HG03095 (cell line): ENCODE measurements at regions not wholly inside any gene's neighbourhood (a gene's known extent, or its start where the extent isn't known, plus 50 kb on each side); places are given as distances from the start of the nearest gene placed in this dataset.

Experiments
- ATAC-seq: cut with Tn5 transposase; IDR thresholded peaks from one replicate; pipeline ENCODE4 v1.9.1; 2021; ENCODE audit warnings: moderate library complexity; ENCODE audit not compliant: unreplicated experiment

DNA sequence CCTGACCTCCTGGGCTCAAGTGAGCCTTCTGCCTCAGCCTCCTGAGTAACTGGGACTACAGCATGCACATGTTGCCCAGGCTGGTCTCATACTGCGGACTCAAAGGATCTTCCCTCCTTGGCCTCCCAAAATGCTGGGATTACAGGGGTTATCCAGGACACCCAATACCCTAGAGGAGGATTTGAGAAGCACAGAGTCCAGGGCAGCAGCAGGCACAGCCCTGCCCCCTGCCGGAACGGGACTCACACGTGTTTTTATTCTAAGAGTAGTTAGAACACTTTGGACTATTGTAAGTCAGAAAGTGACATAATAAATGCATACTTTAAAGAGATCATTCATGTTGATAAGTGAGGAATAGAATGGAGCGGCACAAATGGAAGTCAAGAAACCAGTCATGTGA lies 80.2 kb downstream of the C6orf118 start:
- no peak for ATAC-seq

DNA sequence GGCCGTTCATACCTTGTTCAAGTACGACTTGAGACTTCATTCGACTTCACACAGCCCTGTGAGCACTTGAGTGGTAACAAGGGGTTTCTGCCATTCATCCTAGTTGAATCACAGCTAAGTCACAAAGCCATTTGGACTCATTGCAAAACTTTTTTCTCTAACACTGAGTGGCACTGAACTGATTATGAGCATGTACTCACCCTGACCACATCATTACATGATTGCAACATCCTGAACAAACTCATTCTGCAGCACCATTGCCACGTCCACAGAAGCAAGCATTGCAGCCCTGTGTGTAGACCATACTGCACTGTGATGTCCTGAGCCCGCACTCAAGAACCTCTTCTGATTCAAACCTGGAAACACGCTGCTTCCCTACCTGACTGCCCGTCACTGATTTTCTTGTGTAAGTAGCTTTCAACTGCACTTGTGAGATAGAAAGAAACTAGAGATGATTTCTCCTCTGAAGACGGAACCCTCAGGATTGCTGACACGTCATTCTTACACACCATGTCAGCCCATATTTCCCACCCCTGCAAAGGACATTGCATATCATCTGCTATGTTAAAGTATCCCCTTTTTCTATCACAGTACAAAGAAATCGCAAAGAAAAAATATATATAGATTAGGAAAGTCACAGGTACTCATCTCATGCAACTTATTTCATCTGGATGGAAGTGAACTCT lies 81.6 kb downstream of the C6orf118 start:
- no peak for ATAC-seq

DNA sequence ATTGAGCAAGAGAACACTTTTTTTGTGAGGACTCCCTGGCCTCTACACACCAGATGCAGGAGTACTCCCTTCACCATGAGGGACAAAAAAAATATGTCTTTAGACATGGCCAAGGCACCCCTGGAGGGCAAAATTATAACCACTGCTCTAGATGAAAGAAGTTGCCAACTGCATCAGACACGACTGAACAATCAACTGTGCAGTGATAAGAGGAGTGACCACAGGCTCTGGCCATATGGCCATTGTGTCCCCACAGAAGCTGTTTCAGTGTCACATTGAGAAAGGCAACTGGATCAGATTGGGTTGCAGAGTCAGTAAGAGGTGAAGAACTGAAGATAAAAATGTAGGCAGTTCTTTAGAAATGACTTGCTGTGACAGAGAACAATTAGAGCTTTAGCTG lies 85.7 kb downstream of the C6orf118 start:
- no peak for ATAC-seq

DNA sequence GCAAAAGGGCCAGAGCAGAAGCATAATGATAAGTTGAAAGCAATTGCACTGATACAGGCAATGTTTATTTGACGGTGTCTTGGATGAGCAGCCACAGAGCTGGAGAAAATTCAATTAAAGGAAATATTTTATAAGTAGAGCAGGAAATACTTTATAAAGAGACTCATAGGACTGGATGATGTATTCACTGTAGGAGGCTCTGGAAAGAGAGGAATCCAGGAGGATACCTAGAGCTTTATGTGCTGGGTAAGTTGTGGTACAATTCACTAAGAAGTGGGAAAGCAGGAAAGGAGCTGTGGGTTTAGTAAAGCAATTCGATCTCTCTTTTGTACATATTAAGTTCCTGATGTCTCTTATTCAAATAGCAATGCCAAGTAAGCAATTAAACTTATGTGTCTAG lies 86.3 kb downstream of the C6orf118 start:
- ATAC-seq, result no peak

DNA sequence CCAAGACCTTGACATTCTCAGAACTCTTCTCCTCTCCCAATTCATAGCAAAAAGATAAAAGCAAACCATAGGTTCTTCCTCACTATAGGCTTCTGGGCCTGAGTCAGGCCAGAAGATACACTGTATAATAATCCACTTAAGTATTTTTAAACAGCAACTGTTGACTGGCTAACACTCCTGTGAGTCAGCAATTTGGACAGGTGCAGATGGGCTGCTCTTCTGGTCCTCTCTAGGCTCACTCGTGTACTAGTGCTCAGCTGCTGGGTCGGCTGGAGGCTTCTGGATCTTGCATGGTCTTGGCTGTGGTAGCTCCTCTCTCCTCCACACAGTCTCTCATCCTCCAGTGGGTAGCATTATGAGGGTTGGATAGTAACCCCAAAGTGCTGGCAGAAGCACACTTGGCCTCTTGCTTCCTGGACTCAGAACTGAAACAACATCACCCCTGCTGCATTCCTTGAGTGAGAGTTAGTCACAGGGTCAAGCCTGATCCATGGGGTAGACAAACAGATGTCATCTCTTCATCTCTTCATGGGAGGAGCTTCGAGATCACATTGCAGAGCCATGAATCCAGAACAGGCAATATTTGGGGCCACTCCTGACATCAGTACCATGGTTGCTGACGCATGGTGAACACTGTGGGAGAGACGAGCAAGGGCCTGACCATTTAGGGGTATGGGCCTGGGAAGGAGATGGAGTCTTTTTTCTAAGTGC lies 86.9 kb downstream of the C6orf118 start:
- no peak for ATAC-seq

DNA sequence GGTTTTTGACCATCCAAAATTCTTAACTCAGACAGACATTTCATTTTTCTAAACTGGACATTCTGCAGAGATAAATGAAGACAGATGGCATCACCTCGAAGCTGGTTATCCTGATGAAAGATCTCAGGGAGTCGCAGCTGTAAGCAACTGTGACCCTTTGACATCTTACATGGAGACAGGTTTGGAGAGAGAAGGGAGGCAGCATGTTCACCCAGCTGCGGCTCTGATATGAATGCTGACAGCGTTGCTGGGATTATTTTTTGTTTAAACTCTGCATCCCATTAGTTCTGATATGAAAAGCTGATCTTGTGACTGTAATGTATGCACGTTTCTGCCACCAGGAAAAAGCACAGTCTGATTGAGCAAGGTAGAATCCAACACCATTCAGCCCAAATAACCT lies 89.4 kb downstream of the C6orf118 start:
- no peak for ATAC-seq

DNA sequence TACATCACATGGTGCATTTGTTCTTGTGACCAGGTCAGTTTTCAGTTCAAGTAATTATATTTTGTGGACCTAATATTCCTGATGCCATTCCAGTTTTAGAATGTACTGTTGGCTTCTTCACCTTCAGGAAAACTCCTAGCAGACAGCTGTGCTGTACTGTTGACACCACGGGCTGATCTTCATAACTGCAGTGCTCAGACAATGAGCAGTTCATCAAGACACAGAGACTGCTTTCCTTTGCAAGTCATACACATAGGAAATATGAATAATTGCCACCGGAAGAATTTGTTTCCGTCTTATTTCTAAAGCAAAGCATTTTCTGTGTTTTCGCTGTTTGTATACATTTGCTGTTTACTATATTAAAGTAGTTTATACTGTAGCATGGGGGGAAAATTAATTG lies 89.8 kb downstream of the C6orf118 start:
- no peak for ATAC-seq

DNA sequence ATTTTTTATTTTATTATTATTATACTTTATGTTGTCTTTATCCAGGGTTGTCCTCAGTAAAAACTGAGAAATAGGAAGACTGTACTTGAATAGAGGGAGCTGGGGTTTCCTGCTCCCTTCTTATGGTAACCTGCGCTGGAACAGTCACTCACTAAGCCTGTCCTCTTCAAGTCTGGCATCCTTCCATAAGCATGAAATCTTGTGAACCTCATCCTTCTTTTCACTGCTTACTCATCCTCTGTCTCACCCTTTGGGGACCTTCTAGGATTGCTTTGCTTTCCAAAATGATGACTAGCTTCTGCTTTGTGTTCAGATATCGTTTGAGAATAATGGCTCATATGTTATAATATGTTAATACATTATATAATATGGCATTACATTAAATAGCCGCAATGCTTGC lies 90.6 kb downstream of the C6orf118 start:
- ATAC-seq, result no peak

DNA sequence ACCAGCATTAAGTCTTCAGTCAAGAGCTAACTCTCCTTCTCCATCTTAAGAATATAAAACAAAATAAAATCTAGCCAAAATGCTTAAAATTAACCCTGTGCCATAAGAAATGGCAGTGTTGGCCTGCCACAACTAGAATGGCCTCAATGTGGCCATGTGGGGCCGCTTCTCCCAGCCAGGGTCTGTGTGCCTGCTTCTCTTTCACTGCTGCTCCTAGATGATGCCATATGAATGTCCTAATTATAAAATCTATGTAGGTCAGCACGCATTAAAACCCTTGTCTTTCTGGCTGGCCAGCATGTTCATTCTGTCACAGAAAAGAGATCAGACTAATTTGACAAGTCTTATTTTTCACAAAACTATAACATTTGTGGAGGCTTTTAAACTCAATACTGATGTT lies 102.6 kb downstream of the C6orf118 start:
- no peak for ATAC-seq

DNA sequence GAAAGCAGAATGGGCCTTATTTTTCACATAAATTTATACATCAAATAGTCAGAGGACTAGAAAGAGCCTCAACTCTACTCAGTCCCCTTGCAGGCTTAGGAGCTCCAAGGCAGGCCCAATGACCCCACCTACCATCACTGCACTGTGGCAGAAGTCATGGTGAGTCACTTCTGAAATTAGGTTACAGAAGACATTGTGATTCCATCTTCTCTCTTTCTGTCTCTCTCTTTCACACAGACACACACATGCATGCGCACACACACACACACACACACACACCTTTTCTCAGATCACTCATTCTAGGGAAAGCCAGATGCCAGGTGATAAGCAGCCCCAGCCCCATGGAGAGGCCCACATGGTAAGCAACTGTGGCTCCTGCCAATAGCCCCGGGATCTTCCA lies 103.8 kb downstream of the C6orf118 start:
- ATAC-seq, result no peak

DNA sequence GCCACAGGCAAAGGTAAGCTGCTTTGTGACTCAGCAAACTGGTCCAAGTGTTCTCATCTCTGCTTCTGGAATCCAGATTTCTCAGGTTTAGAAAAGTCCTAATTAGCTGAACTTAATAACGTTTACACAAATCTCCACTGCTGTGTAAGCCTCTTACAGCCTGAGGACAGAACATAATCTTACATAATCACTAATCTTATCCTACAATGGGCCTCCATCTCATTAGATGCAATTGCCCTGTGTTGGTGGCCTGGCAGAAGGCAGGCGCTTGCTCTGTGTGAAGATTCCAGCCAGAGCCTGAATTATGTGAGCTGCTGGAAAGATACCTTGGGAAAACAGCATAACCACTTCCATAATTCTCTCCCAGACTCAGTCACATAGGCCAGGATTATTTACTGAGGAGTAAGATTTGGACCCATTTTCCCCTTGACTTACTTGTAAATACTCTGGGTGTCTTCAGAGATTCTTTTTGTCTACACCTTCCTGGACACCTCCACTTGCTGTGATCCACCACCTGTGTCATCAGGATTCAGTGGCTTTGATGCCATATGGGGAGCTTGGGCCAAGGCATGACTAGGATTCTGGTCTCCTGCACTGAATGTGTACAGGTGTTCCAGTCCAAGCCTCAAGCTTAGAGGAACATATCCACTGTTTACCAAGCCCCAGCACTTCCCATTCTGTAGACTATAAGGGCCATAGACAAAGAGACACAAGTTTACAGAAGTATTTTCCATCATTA lies 104.4 kb downstream of the C6orf118 start:
- no peak for ATAC-seq

DNA sequence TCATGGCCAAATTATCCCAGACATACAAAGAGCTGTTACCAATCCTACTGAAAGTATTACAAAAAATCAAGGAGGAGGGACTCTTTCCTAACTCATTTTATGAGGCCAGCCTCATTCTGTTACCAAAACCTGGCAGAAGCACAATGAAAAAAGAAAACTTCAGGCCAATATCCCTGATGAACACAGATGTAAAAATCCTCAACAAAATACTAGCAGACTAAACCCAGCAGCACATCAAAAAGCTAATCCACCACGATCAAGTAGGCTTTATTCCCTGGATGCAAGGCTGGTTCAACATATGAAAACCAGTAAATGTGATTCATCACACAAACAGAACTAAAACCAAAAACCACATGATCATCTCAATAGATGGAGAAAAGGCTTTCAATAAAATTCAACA lies 109.2 kb downstream of the C6orf118 start:
- no peak for ATAC-seq

DNA sequence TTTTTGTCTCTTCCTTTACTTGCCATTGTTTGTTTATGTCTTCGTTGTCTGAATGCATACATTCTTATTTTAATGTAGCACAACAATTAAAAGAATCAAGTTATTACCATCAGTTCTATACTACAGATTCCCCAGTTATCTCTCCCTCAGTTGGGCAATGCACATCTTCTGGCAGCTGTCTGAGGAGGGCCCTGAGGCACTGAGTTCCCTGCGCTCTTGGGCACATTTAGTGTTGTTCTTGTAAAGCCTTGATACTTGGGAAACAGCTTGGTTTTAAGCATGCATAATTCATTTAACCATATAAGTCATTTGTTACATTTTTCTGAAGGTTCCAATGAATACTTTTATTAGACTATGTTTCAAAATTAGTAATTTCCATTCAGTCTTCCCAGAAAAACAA lies 117.9 kb downstream of the C6orf118 start:
- no peak for ATAC-seq

DNA sequence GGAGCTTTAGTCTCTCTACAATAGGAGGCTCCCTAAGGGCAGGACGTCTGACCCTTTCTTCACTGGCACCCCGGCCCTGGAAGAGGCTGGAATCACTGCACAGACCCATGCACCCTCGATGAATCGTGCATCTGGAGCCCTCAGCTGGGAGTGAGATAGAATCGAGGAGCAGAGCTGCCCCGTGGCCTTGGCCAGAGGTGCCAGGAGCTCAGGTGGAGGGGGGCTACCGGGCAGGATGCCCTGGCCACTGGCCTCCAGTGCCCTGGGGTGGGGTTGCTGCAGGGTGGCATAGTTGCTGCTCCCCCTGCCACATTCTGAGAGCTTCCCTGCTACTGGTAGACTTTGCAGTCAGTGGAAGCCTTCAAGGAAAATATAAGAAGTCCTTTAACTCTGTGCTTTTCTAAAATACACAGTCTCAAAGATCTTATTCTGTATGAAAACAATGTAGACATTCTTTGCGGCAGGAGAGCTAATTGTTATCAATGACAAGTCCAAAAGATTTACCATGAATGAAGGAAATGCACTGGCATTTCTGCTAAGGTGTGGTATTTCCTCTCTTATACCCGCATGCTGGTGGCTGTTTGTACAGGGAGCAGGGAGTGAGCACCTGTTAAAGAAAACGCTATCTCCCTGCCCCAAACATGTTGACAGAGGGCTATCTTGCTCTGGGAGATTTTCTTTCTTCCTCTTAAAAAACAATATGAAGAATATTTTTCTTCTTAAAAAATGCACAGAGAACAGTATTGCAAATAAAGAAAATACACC lies 122.8 kb downstream of the C6orf118 start:
- ATAC-seq, result no peak

DNA sequence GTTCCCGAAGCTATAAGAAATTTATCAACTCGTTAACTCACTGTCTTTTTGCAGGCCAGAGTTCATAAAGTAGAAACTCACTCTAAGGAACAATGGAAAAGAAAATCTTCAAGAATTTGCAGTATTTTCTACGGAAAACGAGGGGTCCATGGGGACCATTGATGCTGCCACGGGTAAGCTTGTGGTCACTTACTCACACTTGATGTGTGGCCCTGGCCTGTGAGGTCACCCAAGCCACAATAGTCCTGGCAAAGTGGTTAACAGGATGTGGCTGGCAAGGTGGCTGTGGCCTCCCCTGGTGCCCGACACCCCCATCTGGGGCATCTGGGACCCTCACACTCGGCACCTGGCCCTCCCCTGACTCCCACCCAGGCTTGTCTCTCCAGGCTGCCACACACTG lies 123.4 kb downstream of the C6orf118 start:
- ATAC-seq, result no peak

DNA sequence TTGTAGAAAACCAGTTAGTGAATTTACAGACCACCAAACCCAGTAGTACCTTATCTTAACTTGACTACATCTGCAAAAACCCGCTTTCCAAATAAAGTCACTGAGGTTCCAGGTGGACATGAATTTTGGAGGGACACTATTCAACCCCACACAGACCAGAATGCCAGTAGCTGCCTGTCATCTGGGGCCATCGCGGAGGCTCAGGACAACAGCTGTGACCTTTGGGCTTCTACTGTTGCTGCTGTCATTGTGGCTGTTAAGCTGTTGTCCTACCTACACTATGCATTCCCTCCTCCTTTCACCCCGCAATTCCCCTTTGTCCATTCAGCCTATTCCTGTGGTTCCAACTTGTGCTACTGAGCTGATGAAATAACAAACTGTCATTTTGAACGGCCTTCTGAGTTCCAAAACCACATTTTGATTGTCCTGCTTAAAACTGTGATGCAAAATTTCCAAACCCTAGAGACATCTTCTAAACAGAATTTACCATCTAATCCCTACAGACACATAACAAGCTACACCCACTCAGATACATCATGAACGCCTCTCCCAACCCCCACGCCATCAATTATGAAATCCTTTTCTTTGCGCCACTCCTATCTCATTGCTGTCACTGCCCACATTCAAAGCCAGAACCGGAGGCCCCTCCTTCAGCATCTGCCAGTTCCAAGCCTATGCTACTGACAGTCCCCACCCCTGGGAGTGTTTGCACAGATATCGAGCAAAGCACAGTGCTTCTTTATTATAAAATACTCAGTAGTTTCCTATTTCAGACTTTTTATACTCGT lies 125.0 kb downstream of the C6orf118 start:
- ATAC-seq, result no peak

DNA sequence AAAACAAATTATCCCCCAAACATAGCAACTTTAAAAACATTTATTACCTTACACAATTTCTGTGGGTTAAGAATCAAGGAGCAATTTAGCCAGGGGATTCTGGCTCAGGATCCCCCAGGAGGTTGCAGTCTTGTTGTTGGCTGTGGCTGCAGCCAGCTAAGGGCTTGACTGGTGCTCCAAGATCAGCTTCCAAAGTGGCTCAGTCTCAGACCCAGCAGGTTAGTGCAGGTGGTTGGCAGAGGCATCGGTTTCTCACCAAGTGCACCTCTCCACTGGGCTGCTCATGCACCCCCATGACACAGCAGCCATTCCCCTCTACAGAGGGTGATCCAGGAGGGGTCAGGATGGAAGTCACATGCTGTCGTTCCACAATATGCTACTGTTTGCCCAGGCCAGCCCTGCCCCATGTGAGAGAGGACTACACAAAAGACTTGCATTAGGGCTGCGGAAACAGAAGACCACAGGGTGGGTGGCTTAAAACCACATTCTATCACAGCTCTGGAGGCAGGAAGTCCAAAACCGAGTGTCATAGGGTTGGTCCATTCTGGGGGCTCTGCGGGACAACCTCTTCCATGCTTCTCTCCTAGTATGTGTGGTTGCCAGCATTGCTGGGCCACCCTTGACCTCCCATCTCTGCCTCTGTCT lies 125.8 kb downstream of the C6orf118 start:
- ATAC-seq, result no peak

DNA sequence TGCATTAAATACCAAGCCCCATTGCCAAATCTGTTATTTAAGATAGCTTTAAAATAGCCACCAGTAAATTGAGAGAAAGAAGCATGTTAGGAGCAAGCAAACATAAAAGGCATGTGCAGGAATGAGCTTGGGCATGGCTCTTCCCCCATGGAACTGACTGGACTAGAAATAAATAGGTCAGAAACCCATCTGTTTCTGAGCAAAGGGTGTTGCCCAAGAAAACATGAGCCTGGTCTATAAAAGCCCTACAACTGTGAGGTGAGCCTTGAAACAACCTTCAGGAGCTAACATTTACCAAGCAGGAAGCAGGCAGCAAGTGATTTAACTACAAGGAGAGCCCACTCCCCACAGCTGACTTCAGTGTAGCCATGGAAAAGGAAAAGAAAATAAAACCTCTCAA lies 126.3 kb downstream of the C6orf118 start:
- ATAC-seq, result no peak

DNA sequence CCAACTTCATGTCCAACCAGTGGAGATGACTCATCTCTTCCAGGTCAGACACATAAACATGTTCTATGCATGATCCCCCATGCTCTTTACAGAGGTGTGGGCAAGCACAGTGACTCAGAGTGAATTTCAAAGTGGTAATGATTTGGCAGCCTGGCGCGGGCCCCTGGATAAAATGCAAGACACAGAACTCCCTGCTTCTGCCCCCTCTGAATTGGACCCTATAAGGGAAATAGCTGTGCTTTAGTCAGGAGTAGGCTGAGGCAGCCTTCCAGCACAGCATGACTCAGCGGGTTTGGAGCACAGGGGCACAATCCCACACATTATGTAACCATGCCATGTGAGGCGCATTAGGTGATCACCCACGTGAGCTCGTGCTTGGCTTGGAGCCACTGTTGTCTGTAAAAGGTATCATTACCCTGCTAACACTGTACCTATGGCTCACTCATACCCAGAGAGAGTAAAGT lies 127.4 kb downstream of the C6orf118 start:
- no peak for ATAC-seq

DNA sequence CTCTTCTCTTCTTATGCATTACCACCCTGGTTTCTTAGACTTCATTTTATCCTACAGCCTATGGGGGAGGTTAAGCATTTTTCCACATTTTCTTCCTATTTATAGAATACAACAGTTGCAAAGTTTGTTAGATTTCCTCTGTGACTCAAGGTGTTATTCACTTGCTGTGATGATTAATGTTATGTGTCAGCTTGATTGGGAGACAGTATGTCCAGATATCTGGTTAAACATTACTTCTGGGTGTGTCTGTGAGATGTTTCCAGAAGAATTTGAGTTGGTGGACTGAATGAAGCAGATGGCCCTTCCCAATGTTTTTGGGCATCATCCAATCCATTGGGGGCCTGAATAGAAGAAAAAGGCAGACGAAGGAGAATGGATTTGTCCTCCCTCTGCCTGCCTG lies 131.3 kb downstream of the C6orf118 start:
- ATAC-seq, result no peak
